ENCODE measurements at regions not wholly inside any gene's neighbourhood (a gene's known extent, or its start where the extent isn't known, plus 50 kb on each side); places are given as distances from the start of the nearest gene placed in this dataset.

DNA sequence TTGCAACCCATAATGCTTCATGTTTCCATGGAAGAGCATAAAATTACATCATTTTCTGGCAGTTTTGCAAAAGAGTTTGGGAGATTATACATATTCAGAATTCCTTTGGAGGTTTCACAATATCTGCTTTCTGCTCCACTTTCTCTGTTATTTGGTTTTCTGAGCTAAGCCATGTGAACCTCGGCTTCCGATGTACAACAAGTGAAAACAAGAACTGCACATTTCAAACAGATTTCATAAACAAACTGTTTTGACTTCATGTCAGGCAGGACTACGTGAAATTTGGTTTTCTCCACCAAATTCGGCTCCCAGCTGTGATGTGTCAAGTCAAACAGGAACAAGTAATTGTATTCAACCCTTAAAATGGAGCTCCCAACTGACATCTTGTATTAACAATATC, 609.8 kb downstream of the IRX1 start:
- Histone ChIP-seq H3K27ac (peak overlapping the region; percentile 2), H3K27me3 (no peaks in the 10 kb centered on the region), H3K36me3 (no peaks in the 10 kb centered on the region), H3K4me3 (no peak overlapping the region), H3K9me3 (no peaks in the 10 kb centered on the region), H3K4me1 (peaks cover 6% of the 10 kb centered on the region)
- intact Hi-C loops (cut with DNase I): no loop called here
- TF ChIP-seq POLR2A (IDR thresholded peaks at IDR 0.05) (no peak), POLR2AphosphoS5 (IDR thresholded peaks at IDR 0.05; ENCODE audit: insufficient read depth in 1 of 2, low read depth in 1 of 2) (peak in 1 of 2 donors; percentile 17)
- TF ChIP-seq, protein P1, sequence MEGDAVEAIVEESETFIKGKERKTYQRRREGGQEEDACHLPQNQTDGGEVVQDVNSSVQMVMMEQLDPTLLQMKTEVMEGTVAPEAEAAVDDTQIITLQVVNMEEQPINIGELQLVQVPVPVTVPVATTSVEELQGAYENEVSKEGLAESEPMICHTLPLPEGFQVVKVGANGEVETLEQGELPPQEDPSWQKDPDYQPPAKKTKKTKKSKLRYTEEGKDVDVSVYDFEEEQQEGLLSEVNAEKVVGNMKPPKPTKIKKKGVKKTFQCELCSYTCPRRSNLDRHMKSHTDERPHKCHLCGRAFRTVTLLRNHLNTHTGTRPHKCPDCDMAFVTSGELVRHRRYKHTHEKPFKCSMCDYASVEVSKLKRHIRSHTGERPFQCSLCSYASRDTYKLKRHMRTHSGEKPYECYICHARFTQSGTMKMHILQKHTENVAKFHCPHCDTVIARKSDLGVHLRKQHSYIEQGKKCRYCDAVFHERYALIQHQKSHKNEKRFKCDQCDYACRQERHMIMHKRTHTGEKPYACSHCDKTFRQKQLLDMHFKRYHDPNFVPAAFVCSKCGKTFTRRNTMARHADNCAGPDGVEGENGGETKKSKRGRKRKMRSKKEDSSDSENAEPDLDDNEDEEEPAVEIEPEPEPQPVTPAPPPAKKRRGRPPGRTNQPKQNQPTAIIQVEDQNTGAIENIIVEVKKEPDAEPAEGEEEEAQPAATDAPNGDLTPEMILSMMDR (IDR thresholded peaks at IDR 0.05): no peak
- peak in 1 of 2 donors; percentile 6 for DNase-seq (ENCODE audit: extremely low spot score in 2 of 2)

DNA sequence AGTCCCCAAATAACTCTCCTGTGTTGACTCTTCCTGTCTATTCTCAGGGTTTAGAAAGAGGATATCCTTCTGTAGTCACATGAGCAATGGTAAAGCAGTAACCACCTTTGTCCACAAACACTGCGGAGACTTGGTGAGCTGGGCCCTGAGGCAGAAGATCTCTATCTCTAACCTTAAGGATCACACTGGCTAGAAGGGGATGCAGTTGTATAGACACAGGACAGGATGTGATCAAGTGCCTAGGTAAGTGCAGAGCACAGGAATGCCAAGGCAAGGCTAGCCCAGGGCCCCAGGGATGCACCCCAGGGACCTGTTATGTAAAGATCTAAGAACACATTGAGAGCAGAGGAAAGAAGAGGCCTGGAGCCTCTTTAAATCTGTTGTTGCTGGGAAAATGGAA, 610.5 kb downstream of the IRX1 start:
- Histone ChIP-seq H3K36me3 (no peaks in the 10 kb centered on the region), H3K9me3 (no peaks in the 10 kb centered on the region), H3K4me3 (no peak overlapping the region), H3K4me1 (peaks cover 6% of the 10 kb centered on the region), H3K27ac (peak overlapping the region; percentile 2), H3K27me3 (no peaks in the 10 kb centered on the region)
- TF ChIP-seq, protein P1 (IDR thresholded peaks at IDR 0.05): no peak
- no peak for TF ChIP-seq POLR2A (IDR thresholded peaks at IDR 0.05)
- intact Hi-C loops (cut with DNase I): no loop called here
- peak; percentile 49 to 78 for DNase-seq (ENCODE audit: extremely low spot score in 2 of 2)

DNA sequence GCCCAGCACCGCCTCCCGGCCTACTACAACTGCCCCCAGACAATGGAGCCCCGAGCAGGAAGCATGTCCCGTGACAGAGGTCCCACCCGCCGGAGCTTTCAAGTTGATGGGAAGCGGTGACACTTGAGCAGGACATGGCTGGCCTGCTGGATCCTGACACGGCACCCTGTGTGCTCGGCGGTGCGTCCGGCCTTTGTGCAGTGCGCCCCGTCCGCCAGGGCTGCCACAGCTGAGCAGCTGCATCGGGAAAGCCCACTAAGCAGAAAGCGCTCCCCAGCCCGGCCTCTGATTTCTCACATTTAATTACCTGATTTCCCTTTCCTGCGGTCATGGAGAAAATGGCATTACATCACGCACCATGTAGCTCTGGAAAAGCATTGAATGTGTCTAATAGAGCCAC, 611.9 kb downstream of the IRX1 start:
- intact Hi-C loops (cut with DNase I): no loop called here
- H3K4me3 ChIP-seq: no peak overlapping the region

DNA sequence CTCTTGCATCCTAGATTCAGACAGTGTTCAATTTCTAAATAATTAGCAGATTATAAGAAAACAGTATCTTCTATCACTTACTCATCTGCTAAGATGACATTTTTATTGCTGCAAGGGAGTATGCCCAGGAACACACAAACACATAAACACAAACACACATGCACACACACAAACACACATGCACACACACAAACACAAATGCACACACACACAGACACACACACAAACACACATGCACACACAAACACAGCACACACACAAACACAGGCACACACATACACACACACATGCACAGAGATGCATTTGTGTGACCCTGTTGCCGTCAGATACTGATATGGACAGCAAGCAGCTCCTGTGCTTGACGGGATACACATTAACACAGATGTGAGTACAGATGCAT, 612.9 kb downstream of the IRX1 start:
- no peak overlapping the region for H3K4me3 ChIP-seq
- no peaks in the 10 kb centered on the region for H3K36me3 ChIP-seq
- H3K27me3 ChIP-seq: no peaks in the 10 kb centered on the region
- DNase-seq (ENCODE audit: extremely low spot score in 2 of 2): no peak
- no peak overlapping the region for H3K27ac ChIP-seq
- H3K9me3 ChIP-seq: no peaks in the 10 kb centered on the region
- TF ChIP-seq, protein P1 (IDR thresholded peaks at IDR 0.05): no peak
- TF ChIP-seq POLR2AphosphoS5 (IDR thresholded peaks at IDR 0.05; ENCODE audit: insufficient read depth in 1 of 2, low read depth in 1 of 2) (no peak), POLR2A (IDR thresholded peaks at IDR 0.05) (no peak)
- H3K4me1 ChIP-seq: peaks cover 6% of the 10 kb centered on the region
- intact Hi-C loops (cut with DNase I): no loop called here

More for the DNA sequence above, 611.9 kb downstream of the IRX1 start:
- Histone ChIP-seq H3K36me3 (no peaks in the 10 kb centered on the region), H3K9me3 (no peaks in the 10 kb centered on the region), H3K27ac (no peak overlapping the region), H3K4me1 (peaks cover 6% of the 10 kb centered on the region), H3K27me3 (no peaks in the 10 kb centered on the region)
- TF ChIP-seq POLR2AphosphoS5 (IDR thresholded peaks at IDR 0.05; ENCODE audit: insufficient read depth in 1 of 2, low read depth in 1 of 2) (no peak), POLR2A (IDR thresholded peaks at IDR 0.05) (no peak)
- TF ChIP-seq, protein P1 (IDR thresholded peaks at IDR 0.05): no peak
- DNase-seq (ENCODE audit: extremely low spot score in 2 of 2): peak; percentile 44 to 52

DNA sequence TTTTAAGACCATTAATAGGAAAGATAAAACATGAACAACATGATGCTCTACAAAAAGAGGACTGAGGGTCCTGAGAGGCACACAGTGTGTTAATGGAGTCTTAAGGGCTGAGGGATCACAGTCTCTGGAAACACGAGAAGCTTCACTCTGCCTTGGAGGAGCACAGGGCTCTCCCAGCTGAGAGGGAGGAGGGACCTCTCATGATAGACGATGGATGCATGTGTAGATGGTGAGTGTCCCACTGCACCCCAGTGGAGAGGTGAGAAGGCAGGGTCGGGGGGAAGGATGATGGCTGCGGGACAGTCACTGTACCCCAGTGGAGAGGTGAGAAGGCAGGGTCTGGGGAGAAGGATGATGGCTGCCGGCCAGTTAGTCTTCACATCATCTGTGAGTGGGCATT, 613.4 kb downstream of the IRX1 start:
- Histone ChIP-seq H3K4me3 (no peak overlapping the region), H3K27me3 (no peaks in the 10 kb centered on the region), H3K27ac (no peak overlapping the region), H3K9me3 (no peaks in the 10 kb centered on the region), H3K36me3 (no peaks in the 10 kb centered on the region), H3K4me1 (peaks cover 6% of the 10 kb centered on the region)
- TF ChIP-seq POLR2AphosphoS5 (IDR thresholded peaks at IDR 0.05; ENCODE audit: insufficient read depth in 1 of 2, low read depth in 1 of 2) (no peak), POLR2A (IDR thresholded peaks at IDR 0.05) (no peak)
- TF ChIP-seq, protein P1 (IDR thresholded peaks at IDR 0.05): no peak
- intact Hi-C loops (cut with DNase I): no loop called here
- DNase-seq (ENCODE audit: extremely low spot score in 2 of 2): peak; percentile 44 to 58
